ENCODE measurements at regions not wholly inside any gene's neighbourhood (a gene's known extent, or its start where the extent isn't known, plus 50 kb on each side); places are given as distances from the start of the nearest gene placed in this dataset.

DNA sequence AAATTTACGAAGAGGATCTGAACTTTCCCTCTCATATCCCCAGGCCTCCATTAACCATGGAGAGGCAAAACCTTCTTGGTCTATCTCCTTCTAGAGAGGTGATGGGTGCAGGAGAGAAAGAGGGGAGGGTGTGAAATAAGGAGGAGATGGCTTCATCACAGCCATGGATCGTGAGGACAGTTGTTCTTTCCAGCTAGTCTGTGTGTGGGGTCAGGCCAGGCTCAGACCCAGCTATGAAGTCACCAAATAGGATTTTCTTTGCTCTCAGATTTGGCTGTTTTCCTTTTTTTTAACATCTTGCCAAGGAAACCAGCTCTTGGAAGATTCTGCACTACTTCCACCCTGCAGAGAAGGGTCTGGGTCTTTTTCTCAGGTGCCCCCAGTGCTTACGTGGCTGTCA, 64.9 kb upstream of the FAM181A start:
- Mint-ChIP-seq H3K9me3 (peaks cover 15% of the 10 kb centered on the region), H3K27me3 (ENCODE audit: low read depth) (peaks cover 8% of the 10 kb centered on the region; the same call in 1 of the 2 replicates), H3K4me1 (peaks cover 14% of the 10 kb centered on the region), H3K27ac (no peak overlapping the region), H3K36me3 (no peaks in the 10 kb centered on the region), H3K4me3 (no peak overlapping the region)
- POLR2A ChIA-PET, result no interaction called here
- CTCF ChIA-PET, result interaction anchor here (0.6 kb wide), 1 partner anchor 32 kb away, joined by 4 read pairs; no protein-coding TSS in a partner anchor
- ATAC-seq, result no peak
- no peak for DNase-seq (ENCODE audit: low spot score)
- TF ChIP-seq CREM (CRISPR knock-in tag; IDR thresholded peaks at IDR 0.05) (no peak), NFATC4 (CRISPR knock-in tag; IDR thresholded peaks at IDR 0.05) (no peak), ZNF138 (CRISPR knock-in tag; conservative IDR thresholded peaks at IDR 0.05) (no peak), ZNF219 (CRISPR knock-in tag; IDR thresholded peaks at IDR 0.05; ENCODE audit: borderline replicate concordance) (no peak), ZNF263 (CRISPR knock-in tag; IDR thresholded peaks at IDR 0.05; ENCODE audit: low read depth) (no peak), ATF1 (CRISPR knock-in tag; IDR thresholded peaks at IDR 0.05) (no peak), MXD4 (CRISPR knock-in tag; IDR thresholded peaks at IDR 0.05; ENCODE audit: borderline replicate concordance) (no peak), IRF2 (CRISPR knock-in tag; IDR thresholded peaks at IDR 0.05; ENCODE audit: borderline replicate concordance, low read depth) (no peak), AFF4 (CRISPR knock-in tag; IDR thresholded peaks at IDR 0.05; ENCODE audit: borderline replicate concordance) (no peak), ZNF512 (CRISPR knock-in tag; IDR thresholded peaks at IDR 0.05; ENCODE audit: borderline replicate concordance) (no peak), RELA (CRISPR knock-in tag; IDR thresholded peaks at IDR 0.05; ENCODE audit: borderline replicate concordance) (no peak), ZNF416 (CRISPR knock-in tag; IDR thresholded peaks at IDR 0.05) (no peak), FOXJ3 (CRISPR knock-in tag; IDR thresholded peaks at IDR 0.05; ENCODE audit: borderline replicate concordance) (no peak), ETV6 (CRISPR knock-in tag; IDR thresholded peaks at IDR 0.05) (no peak), ZSCAN18 (CRISPR knock-in tag; IDR thresholded peaks at IDR 0.05) (no peak), CDX4 (CRISPR knock-in tag; IDR thresholded peaks at IDR 0.05; ENCODE audit: borderline replicate concordance) (no peak), KAT7 (CRISPR knock-in tag; IDR thresholded peaks at IDR 0.05; ENCODE audit: borderline replicate concordance) (no peak), EMX1 (CRISPR knock-in tag; IDR thresholded peaks at IDR 0.05) (no peak)
- TF ChIP-seq, protein P1, sequence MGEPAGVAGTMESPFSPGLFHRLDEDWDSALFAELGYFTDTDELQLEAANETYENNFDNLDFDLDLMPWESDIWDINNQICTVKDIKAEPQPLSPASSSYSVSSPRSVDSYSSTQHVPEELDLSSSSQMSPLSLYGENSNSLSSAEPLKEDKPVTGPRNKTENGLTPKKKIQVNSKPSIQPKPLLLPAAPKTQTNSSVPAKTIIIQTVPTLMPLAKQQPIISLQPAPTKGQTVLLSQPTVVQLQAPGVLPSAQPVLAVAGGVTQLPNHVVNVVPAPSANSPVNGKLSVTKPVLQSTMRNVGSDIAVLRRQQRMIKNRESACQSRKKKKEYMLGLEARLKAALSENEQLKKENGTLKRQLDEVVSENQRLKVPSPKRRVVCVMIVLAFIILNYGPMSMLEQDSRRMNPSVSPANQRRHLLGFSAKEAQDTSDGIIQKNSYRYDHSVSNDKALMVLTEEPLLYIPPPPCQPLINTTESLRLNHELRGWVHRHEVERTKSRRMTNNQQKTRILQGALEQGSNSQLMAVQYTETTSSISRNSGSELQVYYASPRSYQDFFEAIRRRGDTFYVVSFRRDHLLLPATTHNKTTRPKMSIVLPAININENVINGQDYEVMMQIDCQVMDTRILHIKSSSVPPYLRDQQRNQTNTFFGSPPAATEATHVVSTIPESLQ (CRISPR knock-in tag; IDR thresholded peaks at IDR 0.05), result no peak

Measured in WTC11 (cell line).